ENCODE measurements at regions not wholly inside any gene's neighbourhood (a gene's known extent, or its start where the extent isn't known, plus 50 kb on each side); places are given as distances from the start of the nearest gene placed in this dataset.

DNA sequence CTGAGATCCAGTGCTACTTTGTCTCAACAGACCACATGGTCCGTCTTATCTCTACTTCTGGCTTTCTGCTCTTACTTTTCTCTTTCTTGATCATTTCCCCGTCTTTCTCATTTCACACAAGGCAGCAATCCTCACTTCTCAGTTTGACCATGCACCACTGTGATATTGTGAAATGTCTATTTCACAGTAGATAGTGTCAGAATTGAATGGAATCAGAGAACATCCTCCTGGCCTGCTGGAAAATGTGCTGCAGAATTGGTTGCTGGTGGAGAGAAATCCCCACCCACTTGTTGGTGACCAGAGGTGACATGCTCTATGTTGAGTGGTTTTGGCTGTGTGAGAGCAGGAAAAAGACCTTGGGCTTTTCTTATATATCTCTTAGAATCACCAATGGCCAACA lies 57.8 kb upstream of the RCN1 start:
- Histone ChIP-seq H3K9me3 (ENCODE audit: control insufficient read depth in 4 of 4, insufficient read depth in 3 of 4, low read length in 3 of 4) (no peaks in the 10 kb centered on the region), H3K36me3 (ENCODE audit: control insufficient read depth in 4 of 4, insufficient read depth in 4 of 4, low read length in 4 of 4) (no peaks in the 10 kb centered on the region), H3K9ac (ENCODE audit: insufficient read depth in 1 of 2, low read length in 2 of 2) (no peak overlapping the region), H3K4me1 (ENCODE audit: control insufficient read depth in 5 of 5, insufficient read depth in 5 of 5, low read length in 5 of 5) (no peaks in the 10 kb centered on the region), H3K4me3 (no peak overlapping the region), H3K27me3 (ENCODE audit: control insufficient read depth in 3 of 3, insufficient read depth in 3 of 3, low read length in 2 of 3) (no peaks in the 10 kb centered on the region), H3K27ac (ENCODE audit: low read depth in 1 of 2, low read length in 1 of 2) (no peak overlapping the region)
- no peak for DNase-seq
- ATAC-seq (ENCODE audit: insufficient read depth, low FRiP score), result no peak
- WGBS, 2 donors, result 56 to 67% methylated on average over 2 of the region's 2 CpGs
- no peak for TF ChIP-seq CTCF (IDR thresholded peaks at IDR 0.05; ENCODE audit: control extremely low read depth, extremely low read depth)

- ATAC-seq (ENCODE audit: insufficient read depth, low FRiP score) (no peak), DNase-seq (no peak)
- 55 to 63% methylated on average over 4 of the region's 4 CpGs for WGBS, 2 donors
- no peak for TF ChIP-seq CTCF (IDR thresholded peaks at IDR 0.05; ENCODE audit: control extremely low read depth, extremely low read depth)
- no peaks in the 10 kb centered on the region for H3K36me3 ChIP-seq (ENCODE audit: control insufficient read depth in 4 of 4, insufficient read depth in 4 of 4, low read length in 4 of 4)
- H3K4me3 ChIP-seq, result no peak overlapping the region
- H3K9ac ChIP-seq (ENCODE audit: insufficient read depth in 1 of 2, low read length in 2 of 2), result no peak overlapping the region
- no peaks in the 10 kb centered on the region for H3K9me3 ChIP-seq (ENCODE audit: control insufficient read depth in 4 of 4, insufficient read depth in 3 of 4, low read length in 3 of 4)
- H3K4me1 ChIP-seq (ENCODE audit: control insufficient read depth in 5 of 5, insufficient read depth in 5 of 5, low read length in 5 of 5), result no peaks in the 10 kb centered on the region
- no peaks in the 10 kb centered on the region for H3K27me3 ChIP-seq (ENCODE audit: control insufficient read depth in 3 of 3, insufficient read depth in 3 of 3, low read length in 2 of 3)
- H3K27ac ChIP-seq (ENCODE audit: low read depth in 1 of 2, low read length in 1 of 2), result no peak overlapping the region
Observed at GRCh38 chr11:32032478-32032877, 58.4 kb upstream of the RCN1 start.

GRCh38 chr11:32032052-32032451 lies 58.8 kb upstream of the RCN1 start:
- Histone ChIP-seq H3K9ac (ENCODE audit: insufficient read depth in 1 of 2, low read length in 2 of 2) (no peak overlapping the region), H3K4me1 (ENCODE audit: control insufficient read depth in 5 of 5, insufficient read depth in 5 of 5, low read length in 5 of 5) (no peaks in the 10 kb centered on the region), H3K27me3 (ENCODE audit: control insufficient read depth in 3 of 3, insufficient read depth in 3 of 3, low read length in 2 of 3) (no peaks in the 10 kb centered on the region), H3K27ac (ENCODE audit: low read depth in 1 of 2, low read length in 1 of 2) (no peak overlapping the region), H3K9me3 (ENCODE audit: control insufficient read depth in 4 of 4, insufficient read depth in 3 of 4, low read length in 3 of 4) (no peaks in the 10 kb centered on the region), H3K36me3 (ENCODE audit: control insufficient read depth in 4 of 4, insufficient read depth in 4 of 4, low read length in 4 of 4) (no peaks in the 10 kb centered on the region), H3K4me3 (no peak overlapping the region)
- no peak for TF ChIP-seq CTCF (IDR thresholded peaks at IDR 0.05; ENCODE audit: control extremely low read depth, extremely low read depth)
- ATAC-seq (ENCODE audit: insufficient read depth, low FRiP score), result no peak
- WGBS, 2 donors, result 92 to 93% methylated on average over 1 of the region's 1 CpG
- no peak for DNase-seq

DNA sequence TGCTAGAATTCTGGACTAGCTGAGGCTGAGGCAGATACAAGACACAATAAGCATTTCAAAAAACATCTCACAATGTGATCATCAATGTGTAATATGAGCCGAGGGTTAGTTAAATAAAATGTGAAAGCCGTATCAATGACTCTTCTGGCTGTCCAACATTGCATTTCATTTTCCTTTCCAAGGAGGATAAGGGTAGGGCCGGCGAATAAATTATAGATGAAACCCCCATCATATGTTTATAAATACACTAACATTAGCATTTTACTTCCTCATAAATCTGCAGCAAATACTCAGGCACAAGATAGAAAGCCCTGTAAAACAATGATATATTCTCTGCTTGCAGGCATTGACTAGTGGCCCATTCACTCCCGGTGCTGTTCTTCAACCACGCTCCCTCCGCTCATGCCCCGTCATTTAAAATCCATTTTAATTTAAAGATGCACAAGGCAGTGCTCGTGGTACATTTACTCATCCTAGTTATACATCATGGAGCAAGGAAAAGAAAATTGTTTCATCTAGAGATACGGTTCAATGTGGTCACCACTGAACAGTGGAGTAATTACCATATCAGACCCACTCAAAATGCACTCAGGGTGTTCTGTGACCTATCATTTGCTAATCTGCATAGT lies 59.9 kb upstream of the RCN1 start:
- H3K9me3 ChIP-seq (ENCODE audit: control insufficient read depth in 4 of 4, insufficient read depth in 3 of 4, low read length in 3 of 4), result no peaks in the 10 kb centered on the region
- H3K27ac ChIP-seq (ENCODE audit: low read depth in 1 of 2, low read length in 1 of 2), result no peak overlapping the region
- no peaks in the 10 kb centered on the region for H3K36me3 ChIP-seq (ENCODE audit: control insufficient read depth in 4 of 4, insufficient read depth in 4 of 4, low read length in 4 of 4)
- H3K27me3 ChIP-seq (ENCODE audit: control insufficient read depth in 3 of 3, insufficient read depth in 3 of 3, low read length in 2 of 3), result no peaks in the 10 kb centered on the region
- TF ChIP-seq CTCF (IDR thresholded peaks at IDR 0.05; ENCODE audit: control extremely low read depth, extremely low read depth), result no peak
- no peak overlapping the region for H3K4me3 ChIP-seq
- no peak overlapping the region for H3K9ac ChIP-seq (ENCODE audit: insufficient read depth in 1 of 2, low read length in 2 of 2)
- DNase-seq (no peak), ATAC-seq (ENCODE audit: insufficient read depth, low FRiP score) (no peak)
- WGBS, 2 donors, result 85 to 92% methylated on average over 10 of the region's 10 CpGs
- H3K4me1 ChIP-seq (ENCODE audit: control insufficient read depth in 5 of 5, insufficient read depth in 5 of 5, low read length in 5 of 5), result no peaks in the 10 kb centered on the region

All from lung (tissue), 11 donors.